K562 (cell line): ENCODE measurements at regions not wholly inside any gene's neighbourhood (a gene's known extent, or its start where the extent isn't known, plus 50 kb on each side); places are given as distances from the start of the nearest gene placed in this dataset.

Experiments
- ATAC-seq: fragments of 200-7000 bp; cut with Tn5 transposase; 3 replicates; pipeline ENCODE4 v1.9.1; 2020; ENCODE audit warnings: moderate library complexity
- BruUV-seq: library from RNA; stranded (reverse); fragments of 400-500 nt; replicated peaks from 2 replicates; lab custom pipeline; 2021; lab: Mats Ljungman, UMichigan
- CTCF ChIA-PET: fragments of 300-600 bp; formaldehyde crosslinking; extraction: SDS; loops from one replicate; lab custom pipeline; 2021; ENCODE audit warnings: low intra/inter-chr PET ratio; lab: Yijun Ruan, JAX
- POLR2A ChIA-PET: fragments of 300-600, 350-650 bp; sonication (Branson Sonifier 250); formaldehyde crosslinking; extraction: SDS; loops from one replicate; lab custom pipeline; 2021; ENCODE audit warnings: antibody characterized with exemption, inconsistent platforms; lab: Yijun Ruan, JAX
- DNase-seq, 4 experiments: peaks; one replicate each; pipeline versions ENCODE4 v3.0.0 to v3.0.0-alpha.2; 2011 to 2018; ENCODE audit warnings: low spot score in 3 of 4, mixed read lengths in 3 of 4; ENCODE audit errors: extremely low read depth in 1 of 4
- FAIRE-seq: peaks from 2 replicates; lab custom pipeline; 2011; peaks lifted over from hg19 to GRCh38; lab: Jason Lieb, UNC
- H2AFZ ChIP-seq: 2 replicates; pipeline ENCODE4 v1.6.0; 2011; ENCODE audit warnings: low read depth, low read length, control low read depth, inconsistent platforms
- H3K27ac ChIP-seq: fragments of 200-600 bp; 3 replicates; pipeline ENCODE4 v1.8.0; 2011; ENCODE audit warnings: low read depth, mild to moderate bottlenecking, control low read depth, inconsistent platforms, low read length, moderate library complexity, mixed read lengths; ENCODE audit errors: extremely low read depth
- H3K27me3 ChIP-seq, 2 experiments: fragments of 300-600 bp in 1 of 2; 2 replicates in 1 of 2; 3 replicates in 1 of 2; pipeline versions ENCODE4 v1.6.0 to v1.8.0; 2011; ENCODE audit warnings: inconsistent platforms in 2 of 2, low read length in 2 of 2, mild to moderate bottlenecking in 1 of 2, mixed read lengths in 1 of 2, moderate library complexity in 1 of 2; ENCODE audit not compliant: control insufficient read depth in 2 of 2, insufficient read depth in 2 of 2
- H3K36me3 ChIP-seq: fragments of 300-600 bp; 3 replicates; pipeline ENCODE4 v1.8.0; 2011; ENCODE audit warnings: mild to moderate bottlenecking, low read length, inconsistent platforms; ENCODE audit not compliant: control insufficient read depth, insufficient read depth
- H3K4me1 ChIP-seq, 2 experiments: fragments of 200-600 bp in 1 of 2; replicated peaks in 1 of 2; 2 replicates in 1 of 2; 3 replicates in 1 of 2; pipeline versions ENCODE4 v1.5.1 to v1.8.0; 2011; ENCODE audit warnings: inconsistent platforms in 2 of 2, low read length in 2 of 2, mild to moderate bottlenecking in 1 of 2, mixed read lengths in 1 of 2, moderate library complexity in 1 of 2; ENCODE audit not compliant: control insufficient read depth in 2 of 2, insufficient read depth in 2 of 2
- H3K4me2 ChIP-seq: 2 replicates; pipeline ENCODE4 v1.6.1; 2011; ENCODE audit warnings: low read length, control low read depth, inconsistent platforms, mixed read lengths; ENCODE audit not compliant: insufficient read depth
- H3K4me3 ChIP-seq: fragments of 200-600 bp; sonication (generic), shearing (Covaris generic); 2 replicates; pipeline ENCODE4 v1.5.1; 2016; ENCODE audit warnings: control low read depth, inconsistent platforms
- H3K79me2 ChIP-seq: fragments of 200-600 bp; 3 replicates; pipeline ENCODE4 v1.8.0; 2011; ENCODE audit warnings: low read length, inconsistent platforms; ENCODE audit not compliant: control insufficient read depth, insufficient read depth
- H3K9ac ChIP-seq, 2 experiments: 2 replicates each; pipeline versions ENCODE4 v1.6.0 to v1.6.1; 2011; ENCODE audit warnings: low read depth in 2 of 2, low read length in 2 of 2, control low read depth in 1 of 2, inconsistent platforms in 1 of 2, mild to moderate bottlenecking in 1 of 2, mixed read lengths in 1 of 2; ENCODE audit not compliant: insufficient read depth in 1 of 2
- H3K9me1 ChIP-seq: one replicate; pipeline ENCODE4 v1.6.0; 2011; ENCODE audit warnings: inconsistent platforms, mild to moderate bottlenecking, low read length, moderate library complexity; ENCODE audit not compliant: control insufficient read depth, insufficient read depth
- H3K9me3 ChIP-seq: replicated peaks from 2 replicates; pipeline ENCODE4 v1.5.1; 2011; ENCODE audit warnings: low read depth, low read length, inconsistent platforms; ENCODE audit not compliant: control insufficient read depth, insufficient read depth
- H4K20me1 ChIP-seq: replicated peaks from 2 replicates; pipeline ENCODE4 v1.6.1; 2011; ENCODE audit warnings: low read length, inconsistent platforms, mixed read lengths; ENCODE audit not compliant: control insufficient read depth, insufficient read depth
- CREBBP ChIP-seq: IDR thresholded peaks from one replicate; pipeline ENCODE4 v1.6.1; 2012; ENCODE audit warnings: low read depth, mild to moderate bottlenecking, control low read depth, inconsistent platforms, low read length
- GATA2 ChIP-seq: sonication (generic); formaldehyde crosslinking; IDR thresholded peaks from 2 replicates; pipeline ENCODE4 v1.4.0; 2020; ENCODE audit warnings: mild to moderate bottlenecking, missing genetic modification reagents
- KLF6 ChIP-seq: fragments of 250-450 bp; sonication (Bioruptor Pico); IDR thresholded peaks from 2 replicates; pipeline ENCODE4 v1.4.0; 2020; ENCODE audit warnings: mild to moderate bottlenecking, moderate library complexity, borderline replicate concordance
- RFX1 ChIP-seq: fragments of 450-650 bp; IDR thresholded peaks from 2 replicates; pipeline ENCODE4 v1.6.1; 2016; ENCODE audit warnings: mild to moderate bottlenecking, moderate library complexity
- ZNF699 ChIP-seq: fragments of 250-450 bp; sonication (Bioruptor Pico); IDR thresholded peaks from 2 replicates; pipeline ENCODE4 v1.8.0; 2021; ENCODE audit warnings: mild to moderate bottlenecking, moderate library complexity; ENCODE audit not compliant: insufficient replicate concordance
- ZSCAN32 ChIP-seq: fragments of 450-650 bp; formaldehyde crosslinking; IDR thresholded peaks from 2 replicates; pipeline ENCODE4 v1.4.0; 2020; ENCODE audit warnings: mild to moderate bottlenecking, moderate library complexity
- WGBS: fragments of 100-300 bp; shearing (Covaris generic); methylation state at CpG from one replicate; pipeline ENCODE4 v1.1.6; 2016; ENCODE audit warnings: low coverage, mixed read lengths; ENCODE audit not compliant: insufficient coverage; ENCODE audit errors: missing lambda C conversion rate; 5-methylcytosine and 5-hydroxymethylcytosine counted together
- in situ Hi-C: fragments of 300-500 bp; cut with MboI; formaldehyde crosslinking; loops from 4 replicates; pipeline ENCODE4 v1.15.0; 2018; ENCODE audit warnings: inconsistent platforms, mixed read lengths
- intact Hi-C: fragments of 100-400 bp; cut with micrococcal nuclease; formaldehyde crosslinking; loops from 2 replicates; pipeline ENCODE4 v1.14.2; 2022
- TF ChIP-seq, protein P1 (sequence below), 2 experiments: IDR thresholded peaks in 1 of 2; conservative IDR thresholded peaks in 1 of 2; 2 replicates each; pipeline ENCODE4 v1.6.1; 2016; ENCODE audit warnings: low read depth in 2 of 2, mild to moderate bottlenecking in 1 of 2, missing compliant biosample characterization in 1 of 2, missing genetic modification characterization in 1 of 2, moderate library complexity in 1 of 2

DNA sequence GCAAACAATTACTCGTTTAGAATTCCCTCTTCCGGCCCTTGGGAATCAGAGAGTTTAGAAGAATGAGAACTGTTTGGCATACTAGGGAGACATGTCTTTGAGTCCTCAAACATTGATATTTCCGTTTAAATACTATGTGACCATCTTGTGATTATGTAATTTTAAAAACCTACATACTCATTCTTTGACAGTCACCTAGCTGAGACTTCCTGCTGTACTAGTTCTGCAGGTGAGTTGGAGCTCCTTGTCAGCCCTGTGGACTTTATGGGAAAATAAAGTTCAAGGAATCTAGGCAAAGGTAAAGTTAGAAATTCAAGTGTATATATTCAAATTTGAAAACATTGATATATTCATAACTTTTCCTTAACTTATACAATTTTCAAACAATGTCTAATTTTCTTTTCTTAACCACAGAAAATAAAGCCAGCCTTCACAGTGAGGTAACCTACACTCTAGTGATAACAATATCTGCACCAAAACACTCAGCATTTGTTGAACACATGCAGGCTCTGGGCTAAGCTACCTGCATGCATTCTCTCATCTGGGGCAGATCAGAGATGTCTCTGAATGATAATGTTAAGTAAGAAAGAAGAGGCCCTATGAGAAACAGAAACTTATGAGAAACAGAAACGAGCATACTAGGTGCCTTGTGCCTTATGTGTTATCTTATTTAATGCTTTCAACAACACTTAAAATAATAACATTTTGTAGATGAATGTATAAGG is 67.0 kb upstream of the BACE2 start:
- DNase-seq, result no peak
- POLR2A ChIA-PET, result no interaction called here
- Histone ChIP-seq H3K9ac (no peak overlapping the region), H4K20me1 (no peaks in the 10 kb centered on the region), H3K27me3 (no peaks in the 10 kb centered on the region), H3K9me3 (0 out of 2 replicates have a peak, but pooled peaks cover 2% of the 10 kb centered on the region), H3K27ac (no peak overlapping the region), H2AFZ (no peak overlapping the region), H3K36me3 (no peaks in the 10 kb centered on the region), H3K79me2 (no peaks in the 10 kb centered on the region), H3K4me3 (no peak overlapping the region), H3K9me1 (no peaks in the 10 kb centered on the region), H3K4me1 (no peaks in the 10 kb centered on the region), H3K4me2 (no peak overlapping the region)
- CTCF ChIA-PET, result no interaction called here
- no peak for FAIRE-seq
- WGBS, result 0% methylated on average over 4 of the region's 4 CpGs
- TF ChIP-seq GATA2 (CRISPR knock-in tag), result no peak
- TF ChIP-seq KLF6 (CRISPR knock-in tag), result no peak
- no peak for TF ChIP-seq RFX1
- TF ChIP-seq ZNF699 (CRISPR knock-in tag), result no peak
- TF ChIP-seq, protein P1, sequence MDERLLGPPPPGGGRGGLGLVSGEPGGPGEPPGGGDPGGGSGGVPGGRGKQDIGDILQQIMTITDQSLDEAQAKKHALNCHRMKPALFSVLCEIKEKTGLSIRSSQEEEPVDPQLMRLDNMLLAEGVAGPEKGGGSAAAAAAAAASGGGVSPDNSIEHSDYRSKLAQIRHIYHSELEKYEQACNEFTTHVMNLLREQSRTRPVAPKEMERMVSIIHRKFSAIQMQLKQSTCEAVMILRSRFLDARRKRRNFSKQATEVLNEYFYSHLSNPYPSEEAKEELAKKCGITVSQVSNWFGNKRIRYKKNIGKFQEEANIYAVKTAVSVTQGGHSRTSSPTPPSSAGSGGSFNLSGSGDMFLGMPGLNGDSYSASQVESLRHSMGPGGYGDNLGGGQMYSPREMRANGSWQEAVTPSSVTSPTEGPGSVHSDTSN (CRISPR knock-in tag; IDR thresholded peaks at IDR 0.05; ENCODE audit: low read depth), result no peak
- TF ChIP-seq, protein P1 (tag; conservative IDR thresholded peaks at IDR 0.05; ENCODE audit: low read depth), result no peak
- TF ChIP-seq ZSCAN32, result no peak
- no peak for TF ChIP-seq CREBBP
- intact Hi-C loops (no loop called here), in situ Hi-C loops (no loop called here)
- no TSS peak for BruUV-seq
- ATAC-seq, result no peak
